B cell (primary cell): ENCODE measurements at regions not wholly inside any gene's neighbourhood (a gene's known extent, or its start where the extent isn't known, plus 50 kb on each side); places are given as distances from the start of the nearest gene placed in this dataset.

Experiments used
- CTCF ChIP-seq: fragments of 200-600 bp; IDR thresholded peaks from one replicate; pipeline ENCODE4 v1.8.0; 2022; ENCODE audit warnings: antibody characterized with exemption, mild to moderate bottlenecking
- EZH2 ChIP-seq: IDR thresholded peaks from 2 replicates; pipeline ENCODE4 v1.6.1; 2012; ENCODE audit warnings: borderline replicate concordance, low read depth, mild to moderate bottlenecking, moderate library complexity, low read length; ENCODE audit not compliant: insufficient read depth, poor library complexity, severe bottlenecking

- TF ChIP-seq CTCF (no peak), EZH2 (no peak)
Measured at GRCh38 chr17:12536472-12536871, 129.2 kb upstream of the MYOCD start.
